Bronchial epithelial cell (primary cell): ENCODE measurements at regions not wholly inside any gene's neighbourhood (a gene's known extent, or its start where the extent isn't known, plus 50 kb on each side); places are given as distances from the start of the nearest gene placed in this dataset.

Source experiments
- DNase-seq: peaks from one replicate; pipeline ENCODE4 v3.0.0-alpha.2; 2010; ENCODE audit warnings: low read depth
- FAIRE-seq: peaks from 2 replicates; lab custom pipeline; 2011; peaks lifted over from hg19 to GRCh38; lab: Jason Lieb, UNC
- H3K27me3 ChIP-seq: 2 replicates; pipeline ENCODE4 v1.5.1; 2011; ENCODE audit warnings: low read length; ENCODE audit not compliant: control insufficient read depth, insufficient read depth
- H3K36me3 ChIP-seq: 2 replicates; pipeline ENCODE4 v1.5.1; 2011; ENCODE audit warnings: low read length; ENCODE audit not compliant: control insufficient read depth, insufficient read depth
- H3K4me3 ChIP-seq: 2 replicates; pipeline ENCODE4 v1.5.1; 2011; ENCODE audit warnings: mild to moderate bottlenecking, low read depth, low read length, control low read depth
- CTCF ChIP-seq: IDR thresholded peaks from 2 replicates; pipeline ENCODE4 v1.5.1; 2011; ENCODE audit warnings: mild to moderate bottlenecking, moderate library complexity, low read length, control low read depth, inconsistent platforms; ENCODE audit not compliant: insufficient read depth, severe bottlenecking

DNA sequence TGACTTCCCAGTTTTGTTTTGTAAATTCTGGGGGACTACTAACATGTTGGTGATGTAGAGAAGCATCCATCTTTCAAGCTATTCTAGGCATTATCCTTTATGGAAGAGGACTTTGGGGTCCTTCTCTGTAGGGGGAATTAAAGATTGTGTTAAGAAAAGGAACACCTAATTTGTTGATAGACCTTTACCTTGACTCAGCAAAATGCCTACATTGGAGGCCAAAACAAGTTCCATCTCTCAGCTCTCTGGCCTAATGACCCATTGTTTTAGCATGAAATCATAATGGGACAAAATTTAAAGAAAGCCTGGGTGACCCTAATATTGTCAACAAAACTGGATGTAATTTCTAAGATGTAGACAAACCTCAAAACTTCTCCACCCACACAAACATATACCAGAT, 465.3 kb upstream of the SOX9 start:
- TF ChIP-seq CTCF = no peak
- no peaks in the 10 kb centered on the region for H3K27me3 ChIP-seq
- DNase-seq = no peak
- no peak for FAIRE-seq
- H3K4me3 ChIP-seq = no peak overlapping the region
- no peaks in the 10 kb centered on the region for H3K36me3 ChIP-seq

DNA sequence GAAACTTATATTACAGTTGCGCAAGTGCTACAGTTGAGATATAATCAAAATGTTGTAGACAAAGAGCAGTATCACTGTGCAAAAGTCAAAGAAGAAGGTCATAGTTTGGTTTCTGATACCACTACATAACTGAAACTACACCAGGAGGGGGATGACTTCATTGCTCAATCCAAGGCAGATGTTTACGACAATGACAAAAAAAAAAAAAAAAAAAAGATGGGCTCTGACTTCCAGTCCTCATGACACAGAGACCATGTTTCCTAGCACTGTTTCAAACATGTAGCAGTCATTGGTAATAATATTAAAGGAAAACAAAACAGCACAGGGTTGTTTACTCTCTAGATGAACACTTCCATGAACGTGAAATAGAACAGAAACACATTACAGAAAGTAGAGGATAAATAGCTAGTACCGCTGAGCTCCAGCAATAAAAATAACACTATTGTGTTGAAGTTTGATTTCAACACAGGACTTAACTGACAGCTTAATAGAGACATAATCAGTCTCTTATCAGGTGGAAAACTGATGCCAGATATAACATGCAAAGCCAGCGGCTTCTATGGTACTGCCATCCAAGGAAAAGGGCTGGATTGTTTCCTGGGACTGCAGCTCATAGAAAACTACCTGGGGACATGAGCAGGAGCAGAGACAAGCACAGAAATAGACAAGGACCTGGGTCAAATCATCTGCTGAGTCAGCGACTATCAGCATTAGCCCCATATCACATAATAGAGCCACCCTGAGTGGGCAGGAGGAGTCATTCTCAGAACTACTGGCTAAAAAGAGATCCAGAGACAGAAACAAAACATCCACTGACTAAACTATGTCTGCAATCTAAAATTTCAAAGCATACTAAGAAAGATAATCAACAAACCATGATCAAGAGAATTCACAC, 463.6 kb upstream of the SOX9 start:
- no peak for FAIRE-seq
- Histone ChIP-seq H3K27me3 (no peaks in the 10 kb centered on the region), H3K4me3 (no peak overlapping the region), H3K36me3 (no peaks in the 10 kb centered on the region)
- DNase-seq = no peak
- no peak for TF ChIP-seq CTCF

- no peaks in the 10 kb centered on the region for H3K36me3 ChIP-seq
- H3K4me3 ChIP-seq = no peak overlapping the region
- no peak for FAIRE-seq
- no peak for TF ChIP-seq CTCF
- DNase-seq = no peak
- H3K27me3 ChIP-seq = no peaks in the 10 kb centered on the region
These were observed 461.8 kb upstream of the SOX9 start for GRCh38 chr17:71658996-71659395.

DNA sequence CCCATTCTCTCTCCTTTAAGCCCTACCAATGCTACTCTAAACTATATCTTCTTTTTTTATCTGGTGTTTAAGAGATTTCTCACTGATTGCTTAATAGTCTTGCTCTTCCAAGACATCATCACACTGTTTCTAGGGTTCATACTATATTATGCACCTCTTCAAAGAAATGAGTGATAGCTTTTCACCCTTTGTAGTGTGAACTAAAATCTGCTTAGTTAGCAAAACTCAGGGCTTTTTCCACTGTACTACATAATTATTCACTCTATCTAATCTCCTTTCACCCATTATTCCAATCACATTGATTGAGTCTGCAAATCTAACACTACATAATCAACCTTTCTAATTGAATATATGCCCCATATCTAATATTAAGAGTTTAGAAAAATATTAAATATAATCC, 456.0 kb upstream of the SOX9 start:
- DNase-seq = no peak
- TF ChIP-seq CTCF = no peak
- Histone ChIP-seq H3K27me3 (no peaks in the 10 kb centered on the region), H3K4me3 (no peak overlapping the region), H3K36me3 (no peaks in the 10 kb centered on the region)
- no peak for FAIRE-seq

GRCh38 chr17:71666047-71666446, 454.8 kb upstream of the SOX9 start:
- no peak for TF ChIP-seq CTCF
- peak; percentile 3 for DNase-seq
- FAIRE-seq = no peak
- H3K4me3 ChIP-seq = no peak overlapping the region
- H3K36me3 ChIP-seq = no peaks in the 10 kb centered on the region
- H3K27me3 ChIP-seq = no peaks in the 10 kb centered on the region
